GM19328 (cell line): ENCODE measurements at regions not wholly inside any gene's neighbourhood (a gene's known extent, or its start where the extent isn't known, plus 50 kb on each side); places are given as distances from the start of the nearest gene placed in this dataset.
"Not testable (repeated sequence)": the region's sequence is repeated elsewhere in the genome, so short reads cannot be mapped to it uniquely, and the experiment has no call there.

Experiments used
- ATAC-seq: cut with Tn5 transposase; IDR thresholded peaks from one replicate; pipeline ENCODE4 v1.9.1; 2021; ENCODE audit warnings: mild to moderate bottlenecking, moderate library complexity; ENCODE audit not compliant: unreplicated experiment

GRCh38 chr16:87007907-87008306 lies 309.3 kb downstream of the C16orf95 start:
- no peak for ATAC-seq

GRCh38 chr16:87008664-87009063 lies 308.5 kb downstream of the C16orf95 start:
- no peak for ATAC-seq

- no peak for ATAC-seq
Observed at GRCh38 chr16:87012954-87013938, 303.9 kb downstream of the C16orf95 start.

GRCh38 chr16:87014112-87014511 lies 303.1 kb downstream of the C16orf95 start:
- no peak for ATAC-seq

- ATAC-seq = no peak
Observed at GRCh38 chr16:87015021-87015420, 302.2 kb downstream of the C16orf95 start.

- ATAC-seq = no peak
Observed at GRCh38 chr16:87016046-87017035, 300.9 kb downstream of the C16orf95 start.

GRCh38 chr16:87017371-87018012 lies 299.7 kb downstream of the C16orf95 start:
- no peak for ATAC-seq

GRCh38 chr16:87025676-87026075 lies 291.5 kb downstream of the C16orf95 start:
- ATAC-seq = no peak

- ATAC-seq = no peak
Observed at GRCh38 chr16:87027056-87027616, 290.1 kb downstream of the C16orf95 start.

GRCh38 chr16:87028481-87029320 lies 288.5 kb downstream of the C16orf95 start:
- ATAC-seq = no peak

- no peak for ATAC-seq
Observed at GRCh38 chr16:87032554-87032953, 284.6 kb downstream of the C16orf95 start.

GRCh38 chr16:87033021-87033471 lies 284.1 kb downstream of the C16orf95 start:
- no peak for ATAC-seq

- ATAC-seq = no peak
Observed at GRCh38 chr16:87033541-87034300, 283.5 kb downstream of the C16orf95 start.

- ATAC-seq = no peak
Observed at GRCh38 chr16:87034317-87034716, 282.9 kb downstream of the C16orf95 start.

- no peak for ATAC-seq
Observed at GRCh38 chr16:87035053-87035452, 282.1 kb downstream of the C16orf95 start.

GRCh38 chr16:87037012-87037411 lies 280.2 kb downstream of the C16orf95 start:
- no peak for ATAC-seq

- not testable (repeated sequence) for ATAC-seq
Observed at GRCh38 chr16:87038528-87038927, 278.7 kb downstream of the C16orf95 start.

GRCh38 chr16:87040169-87041117 lies 276.7 kb downstream of the C16orf95 start:
- ATAC-seq = no peak
